EL (cell line): ENCODE measurements at regions not wholly inside any gene's neighbourhood (a gene's known extent, or its start where the extent isn't known, plus 50 kb on each side); places are given as distances from the start of the nearest gene placed in this dataset.

Experiments
- DNase-seq: peaks from one replicate; pipeline ENCODE4 v3.0.0-alpha.2; 2016

DNA sequence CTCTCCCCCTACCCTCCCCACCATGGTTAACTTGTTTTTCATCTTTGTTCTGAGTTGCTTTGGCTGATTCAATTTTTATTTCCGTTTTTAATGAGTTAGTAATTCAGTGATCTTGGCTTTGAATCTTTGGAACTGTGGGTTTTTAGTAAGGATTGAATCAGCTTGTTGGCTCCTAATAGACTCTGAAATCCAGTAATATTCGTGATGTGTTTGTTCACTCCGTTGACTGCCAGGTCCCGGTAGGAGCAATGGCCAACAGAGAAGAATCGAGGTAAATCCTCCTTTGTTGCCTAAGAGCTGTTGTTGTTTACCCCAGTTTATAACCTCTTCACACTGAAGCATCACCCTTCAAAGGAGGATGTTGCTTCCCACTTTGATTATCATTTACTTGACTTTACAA is 92.7 kb downstream of the PCSK1 start:
- DNase-seq, result no peak

DNA sequence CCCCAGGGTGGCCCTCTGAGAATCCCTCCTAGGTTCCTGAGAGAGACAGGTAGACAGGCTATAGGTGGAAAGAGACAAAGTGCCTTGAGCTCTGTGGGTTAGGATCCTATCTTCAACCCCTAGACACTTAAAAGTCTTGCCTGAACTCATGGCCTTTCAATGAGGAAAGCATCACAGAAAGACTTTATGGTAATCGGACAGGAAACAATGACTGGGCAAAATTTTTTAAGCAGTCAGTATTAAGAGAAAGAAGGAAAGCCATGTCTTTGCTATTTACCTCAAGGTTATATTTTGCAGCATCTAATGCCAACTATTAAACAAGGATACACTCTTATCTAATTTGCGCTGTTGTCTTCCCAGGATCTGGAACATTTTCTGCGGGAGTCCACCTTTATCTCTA is 93.2 kb downstream of the PCSK1 start:
- DNase-seq, result no peak

DNA sequence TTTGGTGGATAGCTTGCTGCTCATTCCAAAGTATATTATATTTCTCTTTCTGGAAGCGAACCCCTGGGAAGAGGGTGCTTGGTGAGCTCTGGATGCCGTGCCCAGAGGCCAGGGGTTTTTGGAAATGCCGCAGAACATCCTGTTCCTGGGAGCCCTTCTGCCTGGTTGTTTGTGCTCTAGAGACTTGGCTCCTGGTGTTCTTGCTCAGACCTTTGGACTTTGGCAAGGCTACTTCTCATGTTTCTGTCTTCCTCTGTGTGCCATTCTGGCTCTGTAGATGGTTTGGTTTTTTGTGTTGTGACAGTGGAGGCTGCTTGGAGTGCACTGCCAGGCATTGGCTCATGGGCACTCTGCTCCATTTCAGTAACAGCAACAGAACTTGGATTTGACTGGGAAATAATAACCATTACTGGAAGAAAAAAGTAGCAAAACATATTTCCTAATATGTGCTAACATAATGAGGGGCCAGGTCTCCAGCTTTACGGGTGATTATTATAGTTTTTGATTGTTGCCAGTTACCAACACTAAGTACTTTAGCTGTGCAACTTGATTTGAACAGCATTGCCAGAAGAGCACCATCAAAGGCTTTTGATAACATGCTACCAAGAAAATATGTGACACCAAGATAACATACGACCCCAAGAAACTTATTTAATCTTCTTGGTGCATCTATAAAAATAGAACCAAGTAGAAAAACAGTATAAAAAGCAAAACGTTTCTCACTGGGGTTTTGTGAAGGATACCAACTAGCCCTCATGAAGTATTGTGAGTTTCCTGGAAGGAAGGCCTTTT is 94.2 kb downstream of the PCSK1 start:
- DNase-seq, result no peak

DNA sequence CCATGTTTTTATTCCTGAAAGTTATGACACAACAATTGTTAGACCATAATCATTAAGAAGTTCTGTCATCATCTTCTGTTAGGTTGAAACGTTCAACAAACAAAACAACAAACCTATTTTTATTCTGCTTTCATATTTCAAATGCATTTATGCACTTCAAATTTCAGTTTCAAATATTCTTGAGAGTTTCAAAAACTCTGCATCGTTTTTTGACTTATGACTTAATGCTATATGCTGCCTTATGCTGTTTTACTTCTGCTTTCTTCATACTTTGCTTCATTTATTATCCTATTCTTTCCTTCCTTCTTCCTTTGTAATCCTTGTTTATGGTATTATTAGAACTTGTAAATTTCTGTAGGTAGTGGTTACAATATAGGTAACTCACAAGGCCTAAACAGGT is 95.0 kb downstream of the PCSK1 start:
- no peak for DNase-seq

DNA sequence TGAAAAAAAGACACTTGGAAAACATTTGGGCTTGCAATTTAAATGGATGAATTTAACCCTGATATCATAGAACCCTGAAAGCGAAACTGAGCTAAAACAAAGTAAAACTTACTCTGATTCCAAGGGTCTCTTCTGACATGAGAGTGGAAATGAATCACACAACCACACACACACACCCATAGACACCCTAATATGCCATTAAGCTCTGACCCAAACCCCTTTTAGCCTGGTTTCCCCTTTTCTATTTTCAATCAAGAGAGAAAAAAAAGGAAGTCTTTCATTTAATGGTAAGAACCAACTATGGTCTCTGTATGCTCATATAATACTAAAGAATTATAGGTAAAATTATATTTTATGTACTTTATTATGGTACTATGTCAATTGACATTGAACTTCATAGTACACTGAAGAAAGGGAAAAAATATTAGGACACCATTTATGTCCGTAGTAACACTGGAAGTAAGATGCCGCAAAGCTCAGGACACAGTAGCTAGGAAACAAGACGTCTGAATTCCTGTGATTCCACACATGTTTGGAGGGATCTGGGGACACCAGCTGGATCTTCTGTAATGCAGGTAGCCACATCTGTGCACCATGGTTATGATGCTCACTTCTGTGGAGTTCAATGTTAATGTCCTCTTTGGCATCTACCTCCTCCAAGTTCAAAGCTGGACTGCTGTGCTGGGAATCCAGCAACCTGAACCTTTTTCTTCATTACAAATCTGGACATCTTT is 95.8 kb downstream of the PCSK1 start:
- DNase-seq, result no peak

DNA sequence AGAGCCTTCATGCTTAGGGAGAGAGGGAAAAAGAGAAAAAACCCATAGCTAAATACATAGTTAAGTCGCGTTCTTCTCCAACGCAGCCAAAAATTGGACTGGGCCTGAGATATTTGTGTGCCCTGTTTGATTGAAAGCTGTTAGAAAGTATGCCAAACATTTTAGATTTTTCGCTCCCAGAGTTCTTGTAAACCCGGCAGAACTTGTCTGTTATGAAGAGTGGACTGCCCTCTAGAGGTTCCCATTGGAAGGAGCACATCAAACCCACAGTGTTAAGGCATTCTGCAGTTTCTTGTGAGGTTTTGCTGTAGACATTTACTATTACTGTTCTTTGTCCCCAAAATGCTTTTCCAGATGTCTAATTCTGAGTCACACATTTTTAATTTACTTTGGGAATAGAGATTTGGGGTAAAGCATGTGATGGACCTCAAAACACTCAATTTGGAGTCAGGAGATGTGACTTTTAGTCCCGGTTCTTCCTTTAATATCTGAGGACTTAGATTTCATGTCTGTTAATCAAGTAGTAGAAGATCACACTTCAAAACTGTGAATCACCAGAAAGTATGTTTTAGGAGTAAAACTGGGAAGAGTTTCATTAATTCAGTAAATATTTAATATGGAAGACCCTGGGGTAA is 96.6 kb downstream of the PCSK1 start:
- DNase-seq, result peak; percentile 87

DNA sequence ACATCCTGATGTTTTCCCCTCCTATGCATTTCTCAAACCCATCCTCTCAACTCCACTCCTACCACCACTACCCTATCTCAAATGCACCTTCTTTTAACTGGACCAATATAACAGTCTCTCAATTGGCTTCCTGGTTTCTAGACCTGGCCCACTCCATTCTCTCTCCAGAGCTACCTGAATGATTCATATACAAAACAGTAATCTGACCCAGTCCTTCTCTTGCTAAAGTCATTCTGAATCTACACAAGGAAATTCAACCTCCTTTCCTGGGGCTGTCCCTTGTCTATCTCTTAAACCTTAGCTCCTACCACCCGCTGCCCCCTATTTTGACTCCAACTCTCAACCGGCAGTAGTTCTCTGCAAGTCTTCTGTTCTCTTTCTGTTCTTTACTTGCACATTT is 97.2 kb downstream of the PCSK1 start:
- no peak for DNase-seq

DNA sequence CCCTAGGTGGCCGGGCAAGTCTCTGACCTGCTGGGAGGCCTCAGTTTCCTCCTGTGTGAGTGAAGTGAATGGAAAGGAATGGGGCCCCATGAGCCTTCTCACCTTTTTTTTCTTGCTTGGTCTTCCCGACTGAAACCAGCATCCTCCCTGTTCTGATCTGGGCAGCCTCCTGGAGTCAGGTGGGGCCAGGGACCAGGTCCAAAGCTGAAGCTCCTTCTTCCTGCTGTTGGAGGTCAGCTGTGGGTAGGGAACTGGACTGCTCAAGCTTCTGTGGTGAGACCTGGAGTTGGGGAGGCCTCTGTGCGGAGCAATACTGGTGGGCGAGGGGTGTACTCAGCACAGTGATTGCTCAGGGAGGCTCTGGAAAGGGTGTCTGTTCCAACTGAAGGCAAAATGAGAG is 99.7 kb downstream of the PCSK1 start:
- DNase-seq, result no peak

DNA sequence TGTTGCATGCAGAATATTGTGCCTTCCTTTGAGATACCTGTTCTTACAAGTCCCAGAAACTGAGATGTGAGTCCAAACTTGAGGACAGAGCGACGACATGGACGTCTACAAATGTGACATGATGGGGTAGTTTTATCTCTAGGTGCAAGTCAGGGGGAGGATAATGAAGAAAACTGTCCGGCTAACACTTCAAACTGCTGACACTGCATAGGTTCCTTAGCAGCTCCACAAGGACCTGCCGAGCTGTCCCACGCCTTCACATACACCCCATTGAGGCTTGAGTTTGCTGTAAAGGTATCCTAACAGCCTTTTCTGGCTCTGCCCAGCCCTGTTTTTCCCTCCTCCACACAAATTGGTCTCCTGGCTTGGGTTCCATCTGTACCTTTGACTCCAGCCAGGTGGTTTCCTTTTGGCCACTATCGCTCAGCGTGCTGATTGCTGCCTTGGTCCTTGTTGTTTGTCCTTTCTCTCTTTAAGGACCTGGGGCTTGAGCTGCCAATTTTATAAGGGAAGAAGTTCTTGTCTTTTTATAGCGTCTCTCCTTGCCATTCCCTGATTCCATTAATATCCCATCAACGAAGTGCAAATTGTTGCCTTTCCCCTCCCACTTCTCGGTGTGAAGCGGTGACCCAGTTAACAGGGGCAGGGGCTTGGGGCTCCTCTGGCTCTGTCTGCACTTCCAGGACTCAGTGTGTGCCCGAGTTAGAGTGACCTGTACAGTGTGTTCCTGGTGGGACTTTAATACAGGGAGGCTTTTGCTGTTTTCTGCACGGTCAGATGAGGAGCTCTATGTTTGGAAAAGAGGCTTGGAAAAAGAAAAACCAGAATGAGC is 100.3 kb downstream of the PCSK1 start:
- no peak for DNase-seq

DNA sequence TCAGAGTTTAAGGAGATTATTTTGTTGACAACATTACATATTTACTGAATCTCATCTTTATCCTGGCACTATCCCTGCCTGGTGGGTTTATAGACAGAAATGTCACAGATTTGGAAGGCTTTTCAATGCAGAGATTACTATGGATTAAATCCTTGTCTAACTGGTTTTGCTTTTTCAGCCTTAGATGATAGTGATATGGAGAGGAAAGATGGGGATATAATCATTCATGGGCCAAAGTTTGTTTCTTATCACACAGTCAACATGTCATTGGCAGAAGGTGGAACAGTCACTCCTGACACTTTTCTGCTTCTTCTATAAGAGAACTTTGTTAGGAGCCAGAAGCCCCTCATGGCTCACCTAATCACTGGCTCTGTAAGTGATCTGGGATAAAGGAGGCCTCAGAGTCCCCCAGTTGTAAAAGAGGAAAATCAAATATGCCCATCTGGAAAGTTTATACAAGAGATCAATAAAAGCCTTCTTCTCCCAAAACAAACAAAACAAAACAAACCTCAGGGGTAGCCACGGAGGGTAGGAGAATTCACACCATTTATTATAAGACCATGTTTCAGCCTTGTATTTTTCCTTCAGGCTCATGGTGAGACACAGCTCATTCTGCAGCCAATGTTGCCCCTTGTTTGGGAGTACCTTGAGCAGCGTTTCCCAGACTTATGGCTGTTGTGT is 101.2 kb downstream of the PCSK1 start:
- no peak for DNase-seq

DNA sequence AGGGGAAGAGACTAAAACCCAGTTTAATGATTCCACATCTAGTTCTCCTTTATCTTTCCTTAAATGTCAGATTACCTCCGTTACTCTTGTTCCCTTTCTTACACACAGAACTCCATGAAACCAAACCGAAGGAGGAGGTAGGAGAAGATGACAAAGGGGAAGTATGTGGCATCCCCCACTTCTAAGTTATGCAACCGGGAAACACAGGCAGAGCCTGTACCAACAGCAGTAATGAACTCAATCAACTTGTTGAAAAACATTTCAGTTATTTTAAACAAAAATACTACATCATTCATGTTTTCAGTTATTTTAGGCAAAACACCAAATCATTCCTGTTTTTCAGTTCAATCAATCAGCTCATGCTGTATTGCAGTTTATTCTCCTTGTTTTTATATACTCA is 101.8 kb downstream of the PCSK1 start:
- peak; percentile 28 for DNase-seq

DNA sequence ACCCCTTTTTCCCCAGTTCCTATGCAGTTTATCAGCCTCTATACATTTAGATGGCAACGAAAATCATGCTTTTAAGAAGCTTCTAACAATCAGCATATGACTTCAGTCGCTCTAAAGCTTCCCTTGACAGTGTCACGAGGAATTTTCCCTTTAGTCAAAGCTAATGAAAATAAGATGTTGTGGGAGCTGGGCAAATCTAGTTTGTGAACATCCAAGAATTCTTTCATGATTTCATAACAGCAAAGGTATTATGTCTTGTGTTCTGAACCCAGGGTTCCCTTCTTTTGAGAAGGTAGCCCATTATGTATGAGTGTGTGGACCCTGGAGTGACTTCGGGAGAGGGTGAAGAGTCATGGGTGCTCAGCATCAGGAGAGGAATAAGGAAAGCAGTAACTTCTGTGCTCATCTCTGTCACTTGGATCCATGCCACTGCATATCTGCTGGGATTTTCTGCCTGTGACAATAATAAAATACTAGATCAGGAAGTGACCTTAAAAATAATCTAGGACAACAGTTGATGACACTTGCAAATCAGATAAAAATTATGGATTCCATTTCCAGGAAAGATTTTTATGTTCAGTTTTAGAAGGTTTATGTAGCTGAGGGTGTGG is 102.4 kb downstream of the PCSK1 start:
- no peak for DNase-seq

DNA sequence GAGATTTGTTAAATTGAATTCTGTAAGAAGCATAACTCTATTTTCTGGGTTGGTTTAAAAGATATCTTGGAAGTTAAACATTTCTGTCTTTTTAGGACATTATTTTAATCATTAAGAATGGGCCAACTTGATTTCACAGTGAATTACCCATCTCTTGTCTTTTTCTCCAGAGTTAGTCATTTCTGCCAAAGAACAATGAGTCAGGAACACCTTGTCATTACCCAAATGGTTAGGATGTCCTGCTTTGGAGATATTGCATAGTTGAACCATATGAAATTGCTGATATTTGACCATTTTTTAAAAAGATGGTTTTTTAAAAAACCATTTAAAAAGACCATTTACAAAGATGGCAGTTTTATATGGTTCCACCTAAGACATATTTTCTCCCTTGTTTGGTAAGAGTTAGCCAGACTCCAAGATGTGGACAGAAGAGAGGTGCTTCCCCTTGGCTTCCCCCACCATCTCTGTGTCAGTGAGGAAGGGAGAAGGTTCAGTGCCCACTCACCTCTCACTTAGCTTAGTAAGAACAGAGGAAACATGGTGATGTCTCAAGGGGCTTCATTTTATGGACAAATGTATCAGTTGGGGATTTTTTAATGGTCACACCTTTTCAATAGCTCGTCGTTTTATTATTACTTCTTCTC is 103.0 kb downstream of the PCSK1 start:
- peak; percentile 33 for DNase-seq

DNA sequence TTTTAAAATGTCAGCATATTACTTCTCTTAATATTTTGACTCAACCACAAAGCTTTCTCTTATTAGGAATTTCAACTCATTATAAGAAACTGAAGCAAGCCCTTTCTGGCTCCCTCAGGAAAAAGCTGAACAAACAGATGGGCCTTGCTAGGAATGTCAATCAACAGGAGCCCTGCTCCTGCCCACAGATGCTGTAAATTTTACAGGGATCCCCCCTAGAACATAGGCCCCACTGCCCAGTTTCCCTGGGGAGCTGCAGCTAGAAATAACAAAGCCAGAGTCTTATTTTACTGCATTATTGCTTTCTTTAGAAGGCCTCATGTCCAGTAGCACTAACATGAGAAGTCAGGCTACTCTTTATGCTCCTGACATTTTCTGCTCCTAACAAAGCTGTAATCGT is 103.8 kb downstream of the PCSK1 start:
- DNase-seq, result no peak

DNA sequence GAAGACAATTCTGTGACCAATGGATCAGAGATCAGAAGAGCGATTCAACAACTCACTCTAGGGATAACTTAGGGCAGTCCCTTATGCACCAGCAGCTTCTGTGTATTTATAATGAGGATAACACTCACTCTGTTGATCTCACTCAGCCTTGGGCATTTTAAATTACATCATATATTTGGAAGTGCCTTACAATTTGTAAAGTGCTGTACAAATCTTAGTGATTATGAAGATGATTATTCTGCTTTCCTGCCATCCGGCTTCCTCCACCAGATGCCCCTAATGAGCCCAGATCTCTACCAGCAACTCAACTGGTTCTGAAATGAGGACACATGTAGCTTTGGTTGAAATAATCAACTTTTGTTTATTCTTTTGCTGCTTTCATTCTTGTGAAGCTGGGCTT is 105.3 kb downstream of the PCSK1 start:
- DNase-seq, result peak; percentile 58

DNA sequence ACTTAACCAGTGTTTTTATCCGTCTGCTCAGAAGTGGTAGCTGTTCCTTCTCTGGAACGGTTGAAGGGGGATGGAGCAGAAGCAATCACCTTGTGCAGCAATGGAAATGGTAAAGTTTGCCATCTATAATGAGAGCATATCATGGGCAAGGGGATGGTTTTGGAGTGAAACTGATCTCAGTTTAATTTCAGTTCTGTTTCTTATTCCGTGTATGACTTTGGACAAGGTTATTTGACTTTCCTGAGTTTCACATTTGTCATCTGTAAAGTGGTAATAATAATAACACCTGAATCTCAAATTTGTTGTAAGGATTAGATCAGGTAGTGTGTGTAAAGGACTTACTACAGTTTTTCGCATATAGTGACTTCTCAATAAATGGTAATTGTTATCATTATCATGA is 106.1 kb downstream of the PCSK1 start:
- no peak for DNase-seq

DNA sequence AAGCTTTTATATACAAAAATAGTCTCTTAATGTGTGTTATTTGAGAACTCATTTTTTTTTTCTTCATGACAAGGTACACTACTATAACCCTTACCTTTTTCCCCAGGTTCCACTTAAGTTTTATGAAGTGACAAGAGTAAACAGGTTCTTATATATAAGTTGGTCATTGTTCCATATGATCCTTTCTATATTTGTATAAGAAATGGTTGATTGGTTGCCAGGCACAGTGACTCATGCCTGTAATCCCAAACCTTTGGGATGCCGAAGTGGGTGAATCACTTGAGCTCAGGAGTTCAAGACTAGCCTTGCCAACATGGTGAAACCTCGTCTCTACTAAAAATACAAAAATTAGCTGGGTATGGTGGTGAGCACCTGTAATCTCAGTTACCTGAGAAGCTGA is 108.3 kb downstream of the PCSK1 start:
- DNase-seq, result peak; percentile 93

DNA sequence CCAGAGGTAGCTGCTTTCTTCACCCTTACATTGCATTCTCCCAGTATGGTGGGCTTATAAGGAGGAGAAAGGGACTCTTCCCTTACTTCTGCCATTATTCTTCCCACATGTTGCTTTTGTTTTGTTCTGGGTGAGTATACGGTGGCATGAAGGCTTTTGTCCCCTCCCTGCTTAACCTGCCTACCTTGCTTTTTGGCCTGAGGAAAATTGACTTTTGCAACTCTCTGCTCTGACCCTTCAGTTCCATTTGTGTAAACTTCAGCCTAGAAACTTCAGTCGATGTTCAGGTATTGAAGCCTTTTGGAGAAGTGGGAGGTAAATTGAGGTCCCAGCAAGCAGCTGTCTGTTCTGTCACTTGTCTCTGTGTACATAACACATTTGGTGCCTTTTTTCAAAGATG is 110.2 kb downstream of the PCSK1 start:
- DNase-seq, result no peak

DNA sequence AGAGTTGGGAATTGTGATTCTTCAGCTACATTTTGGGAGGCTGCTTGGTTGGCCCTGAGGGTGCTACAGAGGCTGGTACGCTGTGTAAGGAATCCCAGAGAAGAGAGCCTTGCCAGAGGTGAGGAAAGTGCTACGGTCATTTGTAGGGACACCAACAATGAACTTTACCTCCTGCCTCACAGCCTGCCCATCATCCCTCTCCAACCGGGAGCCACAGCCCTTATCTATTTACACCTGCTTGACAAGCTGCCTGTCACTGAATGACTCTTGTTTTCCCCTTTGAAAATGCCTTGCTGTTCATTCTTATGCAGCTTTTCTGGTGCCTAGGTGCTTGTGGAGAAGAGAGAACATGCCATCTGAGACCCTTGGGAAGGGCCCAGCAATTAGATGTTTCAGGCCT is 110.8 kb downstream of the PCSK1 start:
- no peak for DNase-seq

DNA sequence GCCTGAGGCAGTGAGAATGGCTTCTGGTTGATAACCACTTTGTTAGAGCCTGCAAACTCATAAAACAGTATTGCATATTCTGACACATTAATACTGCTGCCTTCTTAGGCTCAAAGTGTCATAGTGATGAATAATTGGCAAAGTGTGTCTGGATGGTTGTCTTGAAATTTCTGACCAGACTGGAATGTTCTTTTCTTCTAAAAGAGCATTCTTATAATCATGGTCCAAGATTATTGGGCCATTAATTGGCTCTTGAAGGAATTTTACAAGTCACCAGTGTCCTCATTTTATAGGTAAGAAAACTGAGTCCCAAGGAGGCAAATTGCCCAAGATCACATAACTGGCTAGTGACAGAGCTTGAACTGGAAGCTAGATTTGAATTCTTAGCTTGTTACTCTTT is 111.7 kb downstream of the PCSK1 start:
- DNase-seq, result peak; percentile 70

DNA sequence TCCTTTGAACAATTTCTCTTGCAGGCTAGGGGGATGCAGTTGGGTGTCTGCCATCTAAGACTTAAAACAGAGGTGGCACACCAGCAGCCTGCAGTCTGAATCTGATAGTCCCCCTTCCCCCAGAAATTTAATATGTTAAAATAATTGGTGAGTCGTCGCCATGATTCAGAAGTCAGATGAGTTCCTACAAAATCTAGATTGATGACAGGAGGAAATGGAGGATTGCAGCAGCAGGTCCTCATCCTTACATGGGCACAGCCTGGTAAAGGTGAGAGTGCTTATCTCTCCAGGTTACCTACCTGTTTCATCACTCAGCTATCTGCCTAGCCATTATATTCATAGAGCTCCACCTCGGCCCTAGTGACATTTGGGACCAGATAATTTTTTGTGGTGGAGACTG is 112.3 kb downstream of the PCSK1 start:
- peak; percentile 55 for DNase-seq
